ENCODE measurements at regions not wholly inside any gene's neighbourhood (a gene's known extent, or its start where the extent isn't known, plus 50 kb on each side); places are given as distances from the start of the nearest gene placed in this dataset.

DNA sequence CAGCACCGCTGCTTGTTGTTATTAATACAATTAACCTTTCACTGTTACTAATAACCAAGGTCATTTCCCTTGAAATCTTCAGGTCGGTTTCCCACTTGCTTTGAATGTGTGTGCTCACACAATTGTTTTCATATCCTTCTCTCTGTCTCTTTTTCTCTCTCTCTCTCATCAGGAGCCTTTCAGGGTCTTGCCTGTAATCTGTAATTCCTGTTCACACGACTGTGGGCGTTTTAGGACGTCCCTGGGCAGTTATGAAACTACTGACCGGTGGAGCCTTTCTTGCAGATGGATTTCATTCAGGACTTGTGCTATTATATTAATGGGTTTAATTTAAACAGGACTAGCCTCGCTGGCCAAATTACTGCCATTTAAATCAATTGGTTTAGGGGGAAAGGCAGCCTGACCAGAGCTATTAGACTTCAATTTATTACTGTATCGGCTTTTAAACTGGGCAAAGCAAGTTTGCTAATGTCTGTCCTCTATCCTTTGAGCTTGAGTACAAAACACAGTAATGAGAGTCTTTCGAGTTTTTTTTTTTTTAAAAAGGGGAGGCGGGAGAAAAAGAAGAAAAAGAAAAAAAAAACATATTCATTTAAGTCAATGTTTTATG lies 316.0 kb upstream of the TLE4 start:
- H3K9ac ChIP-seq (ENCODE audit: low read length): no peak overlapping the region
- H3K79me2 ChIP-seq (ENCODE audit: low read length): no peaks in the 10 kb centered on the region
- H3K27me3 ChIP-seq (ENCODE audit: low read depth, low read length): peaks cover 12% of the 10 kb centered on the region; the same call in 1 of the 2 replicates
- H3K4me2 ChIP-seq (ENCODE audit: low read length): no peak overlapping the region
- H3K36me3 ChIP-seq (replicated peaks; ENCODE audit: low read depth, low read length): no peaks in the 10 kb centered on the region
- no peak overlapping the region for H3K4me3 ChIP-seq (ENCODE audit: low read length)
- no peaks in the 10 kb centered on the region for H3K4me1 ChIP-seq (ENCODE audit: low read length)
- H3K27ac ChIP-seq (ENCODE audit: low read length): no peak overlapping the region
- H3K9me3 ChIP-seq (ENCODE audit: insufficient read depth, low read length): no peaks in the 10 kb centered on the region
- no peak overlapping the region for H2AFZ ChIP-seq (ENCODE audit: low read depth, low read length)
- no peaks in the 10 kb centered on the region for H4K20me1 ChIP-seq (ENCODE audit: insufficient read depth, low read length)
- TF ChIP-seq EZH2phosphoT487 (IDR thresholded peaks at IDR 0.05; ENCODE audit: low read depth): no peak

DNA sequence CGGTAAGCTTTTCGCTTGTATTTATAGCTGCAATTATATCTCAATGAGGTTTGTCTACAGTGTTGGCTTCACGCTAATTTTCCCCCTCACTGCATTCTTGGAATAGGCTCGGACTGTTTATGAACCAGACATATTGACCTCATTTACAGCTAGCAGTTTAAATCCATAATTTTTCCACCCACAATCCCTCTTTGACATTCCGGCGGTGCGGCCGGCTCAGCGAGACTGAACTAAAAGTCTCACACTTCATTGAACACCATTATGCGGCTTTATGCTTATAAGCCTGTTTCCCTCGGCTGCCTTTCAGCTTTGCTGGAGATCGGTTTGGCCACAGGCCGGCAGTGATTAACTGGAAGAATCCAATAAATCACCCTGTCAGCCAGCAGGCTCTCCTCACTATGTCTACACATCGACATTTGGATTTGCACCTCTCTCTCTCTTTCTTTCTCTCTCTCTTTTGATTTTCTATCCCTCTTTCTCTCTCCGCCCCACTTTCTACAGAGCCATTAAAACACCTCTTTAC lies 315.0 kb upstream of the TLE4 start:
- H3K36me3 ChIP-seq (replicated peaks; ENCODE audit: low read depth, low read length): no peaks in the 10 kb centered on the region
- no peaks in the 10 kb centered on the region for H4K20me1 ChIP-seq (ENCODE audit: insufficient read depth, low read length)
- no peaks in the 10 kb centered on the region for H3K79me2 ChIP-seq (ENCODE audit: low read length)
- no peak overlapping the region for H3K4me3 ChIP-seq (ENCODE audit: low read length)
- H3K9ac ChIP-seq (ENCODE audit: low read length): no peak overlapping the region
- TF ChIP-seq, protein P1, sequence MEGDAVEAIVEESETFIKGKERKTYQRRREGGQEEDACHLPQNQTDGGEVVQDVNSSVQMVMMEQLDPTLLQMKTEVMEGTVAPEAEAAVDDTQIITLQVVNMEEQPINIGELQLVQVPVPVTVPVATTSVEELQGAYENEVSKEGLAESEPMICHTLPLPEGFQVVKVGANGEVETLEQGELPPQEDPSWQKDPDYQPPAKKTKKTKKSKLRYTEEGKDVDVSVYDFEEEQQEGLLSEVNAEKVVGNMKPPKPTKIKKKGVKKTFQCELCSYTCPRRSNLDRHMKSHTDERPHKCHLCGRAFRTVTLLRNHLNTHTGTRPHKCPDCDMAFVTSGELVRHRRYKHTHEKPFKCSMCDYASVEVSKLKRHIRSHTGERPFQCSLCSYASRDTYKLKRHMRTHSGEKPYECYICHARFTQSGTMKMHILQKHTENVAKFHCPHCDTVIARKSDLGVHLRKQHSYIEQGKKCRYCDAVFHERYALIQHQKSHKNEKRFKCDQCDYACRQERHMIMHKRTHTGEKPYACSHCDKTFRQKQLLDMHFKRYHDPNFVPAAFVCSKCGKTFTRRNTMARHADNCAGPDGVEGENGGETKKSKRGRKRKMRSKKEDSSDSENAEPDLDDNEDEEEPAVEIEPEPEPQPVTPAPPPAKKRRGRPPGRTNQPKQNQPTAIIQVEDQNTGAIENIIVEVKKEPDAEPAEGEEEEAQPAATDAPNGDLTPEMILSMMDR (IDR thresholded peaks at IDR 0.05; ENCODE audit: low read depth, low read length): no peak
- no peak for TF ChIP-seq EZH2phosphoT487 (IDR thresholded peaks at IDR 0.05; ENCODE audit: low read depth)
- H3K9me3 ChIP-seq (ENCODE audit: insufficient read depth, low read length): no peaks in the 10 kb centered on the region
- no peak overlapping the region for H2AFZ ChIP-seq (ENCODE audit: low read depth, low read length)
- H3K27me3 ChIP-seq (ENCODE audit: low read depth, low read length): peaks cover 12% of the 10 kb centered on the region; the same call in 1 of the 2 replicates
- H3K4me2 ChIP-seq (ENCODE audit: low read length): no peak overlapping the region
- H3K27ac ChIP-seq (ENCODE audit: low read length): no peak overlapping the region
- no peaks in the 10 kb centered on the region for H3K4me1 ChIP-seq (ENCODE audit: low read length)

DNA sequence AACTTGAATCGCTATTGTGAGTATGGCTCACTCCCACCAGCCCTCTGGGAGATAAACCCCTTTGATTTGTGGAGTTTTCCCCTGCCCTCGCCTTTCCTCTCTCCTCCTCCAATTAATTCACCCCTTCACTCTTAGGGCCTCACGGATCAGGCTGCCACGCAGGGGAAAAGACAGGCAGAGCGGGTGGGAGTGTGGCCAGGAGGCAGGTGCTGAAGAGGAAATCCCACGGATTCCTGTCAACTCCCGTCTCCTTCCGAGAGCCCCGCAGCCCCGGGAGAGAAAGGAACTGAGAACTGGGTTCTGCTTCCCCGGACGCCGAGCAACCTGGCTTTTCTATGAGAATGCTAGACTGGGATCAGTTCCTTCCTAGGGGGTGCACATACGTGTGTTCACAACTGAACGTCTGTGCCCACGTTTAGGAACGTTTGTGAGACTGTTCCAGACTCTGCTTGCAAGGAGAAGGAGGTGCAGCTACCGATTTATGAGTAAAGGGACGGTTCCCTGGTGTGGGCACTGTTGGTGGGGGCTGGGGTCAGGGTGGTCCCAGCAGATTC lies 314.5 kb upstream of the TLE4 start:
- Histone ChIP-seq H3K4me1 (ENCODE audit: low read length) (no peaks in the 10 kb centered on the region), H3K36me3 (replicated peaks; ENCODE audit: low read depth, low read length) (no peaks in the 10 kb centered on the region), H3K79me2 (ENCODE audit: low read length) (no peaks in the 10 kb centered on the region), H3K9me3 (ENCODE audit: insufficient read depth, low read length) (no peaks in the 10 kb centered on the region), H3K27me3 (ENCODE audit: low read depth, low read length) (peaks cover 12% of the 10 kb centered on the region; the same call in 1 of the 2 replicates), H4K20me1 (ENCODE audit: insufficient read depth, low read length) (no peaks in the 10 kb centered on the region), H3K4me3 (ENCODE audit: low read length) (no peak overlapping the region), H3K9ac (ENCODE audit: low read length) (no peak overlapping the region), H3K4me2 (ENCODE audit: low read length) (no peak overlapping the region), H3K27ac (ENCODE audit: low read length) (no peak overlapping the region), H2AFZ (ENCODE audit: low read depth, low read length) (no peak overlapping the region)
- TF ChIP-seq, protein P1 (IDR thresholded peaks at IDR 0.05; ENCODE audit: low read depth, low read length): no peak

DNA sequence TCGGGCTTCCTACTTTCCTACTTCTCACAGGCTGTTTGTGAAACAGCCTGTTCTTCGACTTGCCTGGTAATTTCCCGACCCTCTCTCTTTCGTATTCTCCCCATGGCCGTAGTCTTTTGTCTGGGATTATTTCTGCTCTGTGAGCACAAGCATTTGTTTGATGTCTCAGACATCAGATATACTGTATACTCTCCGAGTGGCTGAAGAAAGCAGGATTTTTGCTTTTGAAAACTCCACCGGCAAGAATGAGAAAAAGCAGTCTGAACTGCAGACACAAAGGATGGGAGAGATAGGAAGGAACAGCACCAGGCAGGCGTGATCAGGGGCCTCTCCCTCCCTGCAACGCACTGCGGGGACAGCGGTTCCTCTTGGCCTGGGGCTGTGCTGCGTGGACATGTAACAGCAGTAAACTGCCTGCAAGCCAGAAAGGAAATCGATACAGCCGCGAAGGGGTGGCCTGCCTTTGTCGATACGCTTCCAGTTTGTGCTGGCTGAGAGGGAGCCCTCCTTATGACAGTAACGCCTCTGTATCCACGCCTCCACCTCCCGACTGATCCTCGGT lies 313.9 kb upstream of the TLE4 start:
- Histone ChIP-seq H3K4me2 (ENCODE audit: low read length) (no peak overlapping the region), H3K27ac (ENCODE audit: low read length) (no peak overlapping the region), H3K9me3 (ENCODE audit: insufficient read depth, low read length) (no peaks in the 10 kb centered on the region), H3K27me3 (ENCODE audit: low read depth, low read length) (peaks cover 12% of the 10 kb centered on the region; the same call in 1 of the 2 replicates), H3K4me1 (ENCODE audit: low read length) (no peaks in the 10 kb centered on the region), H3K79me2 (ENCODE audit: low read length) (no peaks in the 10 kb centered on the region), H2AFZ (ENCODE audit: low read depth, low read length) (no peak overlapping the region), H4K20me1 (ENCODE audit: insufficient read depth, low read length) (no peaks in the 10 kb centered on the region), H3K36me3 (replicated peaks; ENCODE audit: low read depth, low read length) (no peaks in the 10 kb centered on the region), H3K4me3 (ENCODE audit: low read length) (no peak overlapping the region), H3K9ac (ENCODE audit: low read length) (no peak overlapping the region)
- TF ChIP-seq, protein P1 (IDR thresholded peaks at IDR 0.05; ENCODE audit: low read depth, low read length): no peak
- TF ChIP-seq EZH2phosphoT487 (IDR thresholded peaks at IDR 0.05; ENCODE audit: low read depth): no peak
